Rectal smooth muscle tissue (tissue), 1 donor: ENCODE measurements at regions not wholly inside any gene's neighbourhood (a gene's known extent, or its start where the extent isn't known, plus 50 kb on each side); places are given as distances from the start of the nearest gene placed in this dataset.
"Not testable (repeated sequence)": the region's sequence is repeated elsewhere in the genome, so short reads cannot be mapped to it uniquely, and the experiment has no call there.

Experiments used
- H3K27ac ChIP-seq: one replicate; pipeline ENCODE4 v1.7.0; 2013; ENCODE audit warnings: low read depth, low read length, inconsistent platforms
- H3K27me3 ChIP-seq: one replicate; pipeline ENCODE4 v1.7.0; 2013; ENCODE audit warnings: low read length; ENCODE audit not compliant: control insufficient read depth, insufficient read depth
- H3K36me3 ChIP-seq: one replicate; pipeline ENCODE4 v1.7.0; 2013; ENCODE audit warnings: low read length; ENCODE audit not compliant: control insufficient read depth, insufficient read depth
- H3K4me1 ChIP-seq: one replicate; pipeline ENCODE4 v1.7.0; 2013; ENCODE audit warnings: low read length; ENCODE audit not compliant: control insufficient read depth, insufficient read depth
- H3K4me3 ChIP-seq: one replicate; pipeline ENCODE4 v1.7.0; 2013; ENCODE audit warnings: low read length
- H3K9ac ChIP-seq: one replicate; pipeline ENCODE4 v1.7.0; 2013; ENCODE audit warnings: low read length

GRCh38 chr3:161673866-161674265, 177.3 kb downstream of the OTOL1 start:
- Histone ChIP-seq H3K36me3 (no peaks in the 10 kb centered on the region), H3K27ac (no peak overlapping the region), H3K4me1 (no peaks in the 10 kb centered on the region), H3K9ac (no peak overlapping the region), H3K27me3 (no peaks in the 10 kb centered on the region), H3K4me3 (no peak overlapping the region)

- Histone ChIP-seq H3K36me3 (no peaks in the 10 kb centered on the region), H3K9ac (no peak overlapping the region)
These were observed 177.8 kb downstream of the OTOL1 start for GRCh38 chr3:161674402-161674801.

GRCh38 chr3:161681831-161682230, 185.2 kb downstream of the OTOL1 start:
- H3K27ac ChIP-seq, H3K36me3 ChIP-seq, H3K4me3 ChIP-seq, H3K4me1 ChIP-seq, H3K9ac ChIP-seq, H3K27me3 ChIP-seq: not testable (repeated sequence)

More at GRCh38 chr3:161674402-161674801, 177.8 kb downstream of the OTOL1 start:
- H3K27ac ChIP-seq, result no peak overlapping the region
- no peak overlapping the region for H3K4me3 ChIP-seq
- no peaks in the 10 kb centered on the region for H3K4me1 ChIP-seq
- no peaks in the 10 kb centered on the region for H3K27me3 ChIP-seq

GRCh38 chr3:161682715-161683114, 186.1 kb downstream of the OTOL1 start:
- no peaks in the 10 kb centered on the region for H3K4me1 ChIP-seq
- H3K27ac ChIP-seq, result no peak overlapping the region
- H3K36me3 ChIP-seq, result no peaks in the 10 kb centered on the region
- H3K27me3 ChIP-seq, result no peaks in the 10 kb centered on the region
- H3K4me3 ChIP-seq, result no peak overlapping the region
- H3K9ac ChIP-seq, result no peak overlapping the region

- Histone ChIP-seq H3K27me3 (no peaks in the 10 kb centered on the region), H3K9ac (no peak overlapping the region), H3K4me1 (no peaks in the 10 kb centered on the region), H3K36me3 (no peaks in the 10 kb centered on the region), H3K27ac (no peak overlapping the region), H3K4me3 (no peak overlapping the region)
These were observed 193.1 kb downstream of the OTOL1 start for GRCh38 chr3:161689584-161690298.

GRCh38 chr3:161690299-161690620, 193.7 kb downstream of the OTOL1 start:
- H3K4me1 ChIP-seq, result no peaks in the 10 kb centered on the region
- H3K27ac ChIP-seq, result no peak overlapping the region
- no peak overlapping the region for H3K9ac ChIP-seq
- H3K4me3 ChIP-seq, result no peak overlapping the region
- no peaks in the 10 kb centered on the region for H3K36me3 ChIP-seq
- H3K27me3 ChIP-seq, result no peaks in the 10 kb centered on the region

- H3K4me3 ChIP-seq, result no peak overlapping the region
- no peaks in the 10 kb centered on the region for H3K27me3 ChIP-seq
- H3K36me3 ChIP-seq, result no peaks in the 10 kb centered on the region
- no peak overlapping the region for H3K27ac ChIP-seq
- H3K9ac ChIP-seq, result no peak overlapping the region
- no peaks in the 10 kb centered on the region for H3K4me1 ChIP-seq
These were observed 195.1 kb downstream of the OTOL1 start for GRCh38 chr3:161691677-161692076.

GRCh38 chr3:161694682-161695564, 198.3 kb downstream of the OTOL1 start:
- Histone ChIP-seq H3K27ac (no peak overlapping the region), H3K36me3 (no peaks in the 10 kb centered on the region), H3K27me3 (no peaks in the 10 kb centered on the region), H3K4me3 (no peak overlapping the region), H3K4me1 (no peaks in the 10 kb centered on the region), H3K9ac (no peak overlapping the region)

GRCh38 chr3:161695811-161696210, 199.2 kb downstream of the OTOL1 start:
- Histone ChIP-seq H3K27me3 (no peaks in the 10 kb centered on the region), H3K9ac (no peak overlapping the region), H3K4me3 (no peak overlapping the region), H3K27ac (no peak overlapping the region), H3K36me3 (no peaks in the 10 kb centered on the region), H3K4me1 (no peaks in the 10 kb centered on the region)

- no peak overlapping the region for H3K9ac ChIP-seq
- H3K27me3 ChIP-seq, result no peaks in the 10 kb centered on the region
- H3K4me1 ChIP-seq, result no peaks in the 10 kb centered on the region
- no peak overlapping the region for H3K4me3 ChIP-seq
- H3K27ac ChIP-seq, result no peak overlapping the region
- no peaks in the 10 kb centered on the region for H3K36me3 ChIP-seq
These were observed 204.4 kb downstream of the OTOL1 start for GRCh38 chr3:161700998-161701397.

GRCh38 chr3:161707253-161707652, 210.6 kb downstream of the OTOL1 start:
- H3K27me3 ChIP-seq, H3K36me3 ChIP-seq, H3K9ac ChIP-seq, H3K4me3 ChIP-seq, H3K27ac ChIP-seq, H3K4me1 ChIP-seq: not testable (repeated sequence)

- Histone ChIP-seq H3K4me1 (no peaks in the 10 kb centered on the region), H3K27ac (no peak overlapping the region), H3K4me3 (no peak overlapping the region), H3K27me3 (no peaks in the 10 kb centered on the region), H3K36me3 (no peaks in the 10 kb centered on the region), H3K9ac (no peak overlapping the region)
These were observed 217.1 kb downstream of the OTOL1 start for GRCh38 chr3:161713731-161714130.

- no peak overlapping the region for H3K27ac ChIP-seq
- H3K9ac ChIP-seq, result no peak overlapping the region
- no peaks in the 10 kb centered on the region for H3K36me3 ChIP-seq
- no peak overlapping the region for H3K4me3 ChIP-seq
- no peaks in the 10 kb centered on the region for H3K27me3 ChIP-seq
- no peaks in the 10 kb centered on the region for H3K4me1 ChIP-seq
These were observed 235.4 kb downstream of the OTOL1 start for GRCh38 chr3:161731968-161732367.
